H1 (cell line): ENCODE measurements at regions not wholly inside any gene's neighbourhood (a gene's known extent, or its start where the extent isn't known, plus 50 kb on each side); places are given as distances from the start of the nearest gene placed in this dataset.

Experiments
- CTCF ChIA-PET: fragments of 300-600 bp; sonication (Branson Sonifier 250); formaldehyde crosslinking; loops from one replicate; lab custom pipeline; 2021; ENCODE audit not compliant: partially characterized antibody; lab: Charles Lee
- POLR2A ChIA-PET: fragments of 300-600 bp; sonication (Branson Sonifier 250); formaldehyde crosslinking; loops from one replicate; lab custom pipeline; 2021; ENCODE audit warnings: inconsistent platforms; ENCODE audit not compliant: partially characterized antibody; lab: Charles Lee
- DNase-seq, 2 experiments: peaks; one replicate each; pipeline versions ENCODE4 v3.0.0 to v3.0.0-alpha.2; 2010 to 2022; ENCODE audit warnings: low spot score in 2 of 2, low read depth in 1 of 2, mixed read lengths in 1 of 2
- FAIRE-seq: peaks from 2 replicates; lab custom pipeline; 2011; peaks lifted over from hg19 to GRCh38; lab: Jason Lieb, UNC
- H2AFZ ChIP-seq: 2 replicates; pipeline ENCODE4 v1.8.1; 2012; ENCODE audit warnings: low read length, inconsistent platforms
- H2AK5ac ChIP-seq: 2 replicates; pipeline ENCODE4 v1.6.1; 2013; ENCODE audit warnings: low read depth, low read length
- H2BK120ac ChIP-seq: replicated peaks from 2 replicates; pipeline ENCODE3; 2013; ENCODE audit warnings: low read depth, low read length, inconsistent platforms
- H2BK12ac ChIP-seq: 2 replicates; pipeline ENCODE4 v1.6.1; 2013; ENCODE audit warnings: low read depth, low read length
- H2BK15ac ChIP-seq: 2 replicates; pipeline ENCODE4 v1.6.1; 2013; ENCODE audit warnings: low read length
- H2BK20ac ChIP-seq: 2 replicates; pipeline ENCODE4 v1.6.1; 2013; ENCODE audit warnings: low read length
- H2BK5ac ChIP-seq: 2 replicates; pipeline ENCODE4 v1.6.1; 2013; ENCODE audit warnings: low read depth, low read length
- H3K14ac ChIP-seq: 2 replicates; pipeline ENCODE4 v1.6.1; 2013; ENCODE audit warnings: inconsistent platforms; ENCODE audit not compliant: insufficient read length
- H3K18ac ChIP-seq: 2 replicates; pipeline ENCODE4 v1.6.1; 2013; ENCODE audit warnings: low read length; ENCODE audit errors: extremely low read depth
- H3K23ac ChIP-seq: 2 replicates; pipeline ENCODE4 v1.6.1; 2013; ENCODE audit warnings: inconsistent platforms; ENCODE audit not compliant: insufficient read length
- H3K23me2 ChIP-seq: 2 replicates; pipeline ENCODE4 v1.6.1; 2013; ENCODE audit warnings: low read depth, low read length
- H3K27ac ChIP-seq: 2 replicates; pipeline ENCODE4 v1.6.1; 2011; ENCODE audit warnings: low read depth, low read length, inconsistent platforms
- H3K27me3 ChIP-seq, 4 experiments: replicated peaks in 1 of 4; 1 replicate in 1 of 4; 2 replicates in 3 of 4; pipeline versions ENCODE4 v1.6.1 to v1.8.1; 2011 to 2013; ENCODE audit warnings: low read length in 3 of 4, mild to moderate bottlenecking in 3 of 4, inconsistent platforms in 2 of 4, mixed read lengths in 2 of 4, moderate library complexity in 1 of 4; ENCODE audit not compliant: control insufficient read depth in 3 of 4, insufficient read depth in 3 of 4; ENCODE audit errors: extremely low read depth in 1 of 4
- H3K36me3 ChIP-seq, 4 experiments: 2 replicates each; pipeline versions ENCODE4 v1.6.1 to v1.8.1; 2011 to 2013; ENCODE audit warnings: mild to moderate bottlenecking in 4 of 4, low read length in 3 of 4, moderate library complexity in 2 of 4, control low read depth in 1 of 4, inconsistent platforms in 1 of 4; ENCODE audit not compliant: insufficient read depth in 4 of 4, control insufficient read depth in 2 of 4
- H3K4ac ChIP-seq: replicated peaks from 2 replicates; pipeline ENCODE3; 2013; ENCODE audit warnings: low read length, low read depth, mixed read lengths, inconsistent platforms; ENCODE audit not compliant: insufficient read length
- H3K4me1 ChIP-seq, 4 experiments: replicated peaks in 1 of 4; 1 replicate in 1 of 4; 2 replicates in 3 of 4; pipeline versions ENCODE4 v1.6.1 to v1.8.1; 2011 to 2013; ENCODE audit warnings: low read length in 3 of 4, inconsistent platforms in 2 of 4, mixed read lengths in 1 of 4; ENCODE audit not compliant: insufficient read depth in 4 of 4, control insufficient read depth in 3 of 4
- H3K4me2 ChIP-seq, 2 experiments: 2 replicates each; pipeline versions ENCODE4 v1.6.1 to v1.8.1; 2011 to 2013; ENCODE audit warnings: low read depth in 2 of 2, low read length in 2 of 2, control low read depth in 1 of 2, inconsistent platforms in 1 of 2, mild to moderate bottlenecking in 1 of 2; ENCODE audit not compliant: insufficient read depth in 1 of 2
- H3K4me3 ChIP-seq, 4 experiments: fragments of 200-600, 300-600 bp in 1 of 4; sonication (generic), shearing (Covaris generic), sonication (Bioruptor Twin) in 1 of 4; 2 replicates each; pipeline versions ENCODE4 v1.5.1 to v1.8.1; 2011 to 2016; ENCODE audit warnings: low read length in 4 of 4, low read depth in 3 of 4, control low read depth in 2 of 4, inconsistent platforms in 2 of 4, mild to moderate bottlenecking in 2 of 4, mixed read lengths in 1 of 4, moderate library complexity in 1 of 4; ENCODE audit not compliant: insufficient read depth in 2 of 4; ENCODE audit errors: extremely low read depth in 1 of 4
- H3K56ac ChIP-seq: replicated peaks from 2 replicates; pipeline ENCODE3; 2013; ENCODE audit warnings: low read depth, mild to moderate bottlenecking, mixed read lengths, low read length, inconsistent platforms; ENCODE audit not compliant: insufficient read length
- H3K79me1 ChIP-seq: 2 replicates; pipeline ENCODE4 v1.6.1; 2013; ENCODE audit warnings: low read depth, low read length, control low read depth
- H3K79me2 ChIP-seq, 2 experiments: 2 replicates each; pipeline versions ENCODE4 v1.6.1 to v1.8.1; 2012 to 2013; ENCODE audit warnings: low read length in 2 of 2, mild to moderate bottlenecking in 2 of 2, inconsistent platforms in 1 of 2; ENCODE audit not compliant: insufficient read depth in 2 of 2, control insufficient read depth in 1 of 2
- H3K9ac ChIP-seq, 4 experiments: replicated peaks in 1 of 4; 1 replicate in 1 of 4; 2 replicates in 3 of 4; pipeline versions ENCODE4 v1.6.1 to v1.8.1; 2011 to 2013; ENCODE audit warnings: low read depth in 3 of 4, low read length in 3 of 4, control low read depth in 2 of 4, mild to moderate bottlenecking in 2 of 4, moderate library complexity in 2 of 4, inconsistent platforms in 1 of 4; ENCODE audit errors: extremely low read depth in 1 of 4
- H3K9me3 ChIP-seq, 2 experiments: 2 replicates each; pipeline versions ENCODE4 v1.6.1 to v1.8.1; 2012 to 2013; ENCODE audit warnings: mild to moderate bottlenecking in 2 of 2, moderate library complexity in 2 of 2, control low read depth in 1 of 2, inconsistent platforms in 1 of 2, low read depth in 1 of 2, low read length in 1 of 2, mixed read lengths in 1 of 2; ENCODE audit not compliant: insufficient read depth in 2 of 2
- H4K20me1 ChIP-seq, 2 experiments: replicated peaks in 1 of 2; 2 replicates each; pipeline versions ENCODE3 to v1.8.1; 2011 to 2013; ENCODE audit warnings: inconsistent platforms in 2 of 2, low read length in 2 of 2, mild to moderate bottlenecking in 1 of 2; ENCODE audit not compliant: insufficient read depth in 2 of 2, control insufficient read depth in 1 of 2
- H4K5ac ChIP-seq: 2 replicates; pipeline ENCODE4 v1.6.1; 2013; ENCODE audit warnings: low read length, low read depth, mixed read lengths, inconsistent platforms; ENCODE audit not compliant: insufficient read length
- H4K8ac ChIP-seq: 2 replicates; pipeline ENCODE4 v1.8.0; 2013; ENCODE audit warnings: mild to moderate bottlenecking, moderate library complexity, low read length, inconsistent platforms; ENCODE audit not compliant: insufficient read depth; ENCODE audit errors: extremely low read depth
- H4K91ac ChIP-seq: replicated peaks from 2 replicates; pipeline ENCODE3; 2013; ENCODE audit warnings: low read length, mixed read lengths, inconsistent platforms; ENCODE audit not compliant: insufficient read length
- GTF2F1 ChIP-seq: IDR thresholded peaks from 2 replicates; pipeline ENCODE4 v1.6.1; 2012; ENCODE audit warnings: low read depth, low read length, improper control_type of control experiment, borderline replicate concordance
- HDAC2 ChIP-seq, 2 experiments: fragments of 300-600 bp in 1 of 2; sonication (generic) in 1 of 2; IDR thresholded peaks; 2 replicates each; pipeline ENCODE4 v1.6.1; 2011 to 2012; ENCODE audit warnings: low read depth in 2 of 2, low read length in 2 of 2, mild to moderate bottlenecking in 2 of 2, moderate library complexity in 2 of 2, borderline replicate concordance in 1 of 2, inconsistent platforms in 1 of 2
- RXRA ChIP-seq: IDR thresholded peaks from 2 replicates; pipeline ENCODE4 v1.6.1; 2011; ENCODE audit warnings: low read depth, mild to moderate bottlenecking, low read length, moderate library complexity; ENCODE audit not compliant: insufficient read depth
- SP2 ChIP-seq: IDR thresholded peaks from 2 replicates; pipeline ENCODE4 v1.6.1; 2012; ENCODE audit warnings: mild to moderate bottlenecking, low read length, inconsistent platforms
- SUZ12 ChIP-seq: fragments of 200-600 bp; sonication (generic); IDR thresholded peaks from 2 replicates; pipeline ENCODE4 v1.6.1; 2012; ENCODE audit warnings: mild to moderate bottlenecking, inconsistent platforms, low read length, moderate library complexity, mixed read lengths
- YY1 ChIP-seq: IDR thresholded peaks from 2 replicates; pipeline ENCODE4 v1.6.1; 2011; ENCODE audit warnings: low read depth, mild to moderate bottlenecking, low read length
- WGBS, 2 experiments: shearing (Covaris generic) in 1 of 2; methylation state at CpG; one replicate each; pipeline versions ENCODE4 v1.1.6 to v1.1.7; 2013 to 2015; ENCODE audit warnings: low lambda C conversion rate in 2 of 2, mixed read lengths in 2 of 2, inconsistent platforms in 1 of 2, low coverage in 1 of 2, missing lambda C conversion rate in 1 of 2; ENCODE audit not compliant: insufficient replicate concordance in 2 of 2, insufficient coverage in 1 of 2, insufficient read length in 1 of 2; ENCODE audit errors: extremely low coverage in 1 of 2, missing lambda C conversion rate in 1 of 2; 5-methylcytosine and 5-hydroxymethylcytosine counted together
- TF ChIP-seq, protein P1 (sequence below): IDR thresholded peaks from 2 replicates; pipeline ENCODE4 v1.6.1; 2012; ENCODE audit warnings: inconsistent platforms

DNA sequence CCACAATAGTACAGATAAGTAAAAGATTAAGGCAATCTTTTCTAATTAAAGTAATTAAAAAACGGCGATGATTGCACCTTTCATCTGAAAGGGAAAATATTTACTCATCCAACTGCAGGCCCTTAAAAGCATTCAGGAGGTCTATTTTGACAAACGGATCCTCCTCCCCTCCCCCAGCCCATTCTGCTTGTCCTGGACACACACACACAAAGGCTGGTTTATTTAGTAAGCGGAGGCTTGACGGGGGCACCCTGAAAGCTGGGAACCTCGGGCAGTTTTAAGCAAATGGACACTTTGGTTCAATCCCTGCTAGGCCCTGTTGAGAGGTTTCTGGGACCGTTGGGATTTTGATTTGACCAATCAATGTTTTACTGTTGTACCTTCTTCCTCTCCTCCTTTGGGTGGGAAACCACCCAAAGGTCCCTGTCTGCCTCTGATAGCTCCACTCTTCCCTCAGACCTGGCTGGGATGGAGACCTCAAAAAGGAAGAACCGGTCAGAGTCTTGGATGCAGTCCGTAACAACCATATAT lies 135.8 kb upstream of the HAAO start:
- WGBS, 2 experiments, result 74% methylated on average over 9 of the region's 9 CpGs; no CpG with 5 or more reads in 1 of the 2 experiments
- Histone ChIP-seq H3K4me3 (no peak overlapping the region), H3K79me1 (no peaks in the 10 kb centered on the region), H3K79me2 (no peaks in the 10 kb centered on the region), H3K23ac (no peak overlapping the region), H2BK5ac (peak overlapping the region; percentile 20; the same call in 1 of the 2 replicates), H2BK15ac (0 out of 2 replicates have a peak overlapping the region, but pooled peaks have one; percentile 19), H4K20me1 (no peaks in the 10 kb centered on the region), H2AFZ (no peak overlapping the region), H3K4me2 (no peak overlapping the region), H4K91ac (peak overlapping the region; percentile 5), H3K18ac (peak overlapping the region; percentile 24; the same call in 1 of the 2 replicates), H3K4ac (no peak overlapping the region), H3K27me3 (no peaks in the 10 kb centered on the region), H3K27ac (no peak overlapping the region), H3K56ac (no peak overlapping the region), H4K5ac (no peak overlapping the region), H4K8ac (no peak overlapping the region), H3K4me1 (peaks cover 31 to 52% (median 43%) of the 10 kb centered on the region in 4 experiments), H3K9me3 (no peaks in the 10 kb centered on the region), H2BK12ac (0 out of 2 replicates have a peak overlapping the region, but pooled peaks have one; percentile 30), H3K23me2 (no peaks in the 10 kb centered on the region), H3K36me3 (no peaks in the 10 kb centered on the region), H3K9ac (no peak overlapping the region), H2BK120ac (no peak overlapping the region), H2BK20ac (peak overlapping the region; percentile 23; the same call in 1 of the 2 replicates), H3K14ac (no peak overlapping the region), H2AK5ac (no peak overlapping the region)
- CTCF ChIA-PET, result interaction anchor here (0.7 to 13.3 kb wide), 29 partner anchors 9 to 301 kb away, joined by 3 to 217 read pairs (median 8); no protein-coding TSS in a partner anchor
- DNase-seq (no peak), FAIRE-seq (no peak)
- POLR2A ChIA-PET, result no interaction called here
- TF ChIP-seq SP2 (no peak), HDAC2 (IDR thresholded peaks at IDR 0.05; ENCODE audit: borderline replicate concordance in 1 of 2, low read depth in 2 of 2, low read length in 2 of 2) (no peak), RXRA (no peak), YY1 (no peak), SUZ12 (no peak), GTF2F1 (no peak)
- TF ChIP-seq, protein P1, sequence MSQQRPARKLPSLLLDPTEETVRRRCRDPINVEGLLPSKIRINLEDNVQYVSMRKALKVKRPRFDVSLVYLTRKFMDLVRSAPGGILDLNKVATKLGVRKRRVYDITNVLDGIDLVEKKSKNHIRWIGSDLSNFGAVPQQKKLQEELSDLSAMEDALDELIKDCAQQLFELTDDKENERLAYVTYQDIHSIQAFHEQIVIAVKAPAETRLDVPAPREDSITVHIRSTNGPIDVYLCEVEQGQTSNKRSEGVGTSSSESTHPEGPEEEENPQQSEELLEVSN, result no peak
